ENCODE measurements at regions not wholly inside any gene's neighbourhood (a gene's known extent, or its start where the extent isn't known, plus 50 kb on each side); places are given as distances from the start of the nearest gene placed in this dataset.
A peak's percentile ranks its signal among the peaks of the same experiment; 100 is the strongest.

DNA sequence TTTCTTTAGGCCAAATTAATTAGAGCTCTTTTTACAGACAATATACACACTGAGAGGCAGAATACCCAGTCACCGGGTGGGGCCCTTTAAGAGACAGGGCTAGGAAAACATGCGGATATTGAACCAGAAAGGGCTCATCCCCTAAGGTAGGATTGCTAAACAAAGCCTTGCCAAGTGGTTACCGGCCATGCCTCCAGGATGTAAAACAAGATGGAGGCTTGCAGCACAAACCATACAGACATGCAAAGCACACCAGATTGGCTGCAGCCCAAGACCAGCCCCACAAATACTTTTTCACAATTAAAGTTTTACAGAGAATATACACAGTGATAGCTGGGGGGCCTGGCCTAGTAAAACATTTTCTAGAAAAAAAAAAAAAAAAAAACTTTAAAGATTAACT lies 210.0 kb downstream of the KLHL4 start:
- peak; percentile 2 for DNase-seq

DNA sequence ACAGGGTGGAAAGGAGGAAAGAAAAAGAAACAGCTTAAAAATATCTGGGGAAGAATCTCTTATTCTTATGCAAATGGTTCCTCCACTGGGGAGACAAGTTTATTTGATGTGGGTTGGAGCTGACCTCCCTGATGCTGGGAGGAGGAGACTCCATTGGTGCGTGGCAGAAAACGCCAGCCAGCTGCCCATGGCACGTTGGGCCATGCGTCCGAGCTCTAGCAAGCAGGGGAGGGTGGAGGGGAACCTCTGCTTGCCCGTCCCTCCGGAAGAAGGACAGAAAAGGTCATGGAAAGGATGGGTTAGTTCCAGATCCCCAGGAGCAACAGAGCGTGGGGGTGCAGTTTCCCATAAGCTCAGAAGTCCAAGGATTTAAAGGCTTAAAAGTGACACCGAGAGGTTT lies 210.4 kb downstream of the KLHL4 start:
- no peak for DNase-seq

- DNase-seq: peak; percentile 19
Measured at GRCh38 chrX:87728459-87728858, 210.9 kb downstream of the KLHL4 start.

DNA sequence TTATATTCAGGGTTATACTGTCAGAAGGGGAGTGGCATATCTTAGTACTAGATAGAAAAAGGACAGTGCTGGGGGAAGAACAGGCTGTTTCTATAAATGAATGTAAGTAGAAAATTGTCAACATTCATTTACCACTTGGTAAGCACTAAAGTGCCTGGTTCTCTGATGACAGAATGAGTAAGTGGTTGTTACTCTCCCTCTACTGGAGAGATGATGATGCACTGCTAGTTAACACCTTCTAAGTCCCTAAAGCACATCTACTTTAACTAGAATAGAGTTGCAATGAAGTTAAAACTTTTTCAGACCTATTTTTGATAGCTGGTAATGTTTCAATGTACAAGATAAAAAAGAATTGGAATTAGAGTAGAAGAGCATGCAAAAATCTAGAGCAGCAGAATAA lies 214.5 kb downstream of the KLHL4 start:
- DNase-seq: no peak

- no peak for DNase-seq
Measured at GRCh38 chrX:87736576-87736975, 219.0 kb downstream of the KLHL4 start.

DNA sequence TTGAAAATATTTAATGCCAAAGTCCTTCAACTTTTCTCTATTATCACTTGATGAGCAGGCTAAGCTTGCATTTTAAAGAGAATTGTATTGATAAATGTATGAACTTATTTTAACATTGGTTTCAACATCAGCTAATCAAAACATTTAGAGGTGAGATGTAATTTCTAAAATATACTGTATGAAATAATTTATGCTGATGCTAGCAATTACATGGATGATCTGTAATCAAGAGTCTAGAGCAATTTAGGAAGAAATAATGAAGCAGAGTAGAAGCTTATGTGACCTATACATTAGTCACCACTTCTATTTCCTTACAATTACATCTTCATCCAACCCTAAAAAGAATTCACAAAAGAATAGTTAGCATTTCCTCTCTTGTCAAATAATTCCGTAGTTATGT lies 226.8 kb downstream of the KLHL4 start:
- no peak for DNase-seq

DNA sequence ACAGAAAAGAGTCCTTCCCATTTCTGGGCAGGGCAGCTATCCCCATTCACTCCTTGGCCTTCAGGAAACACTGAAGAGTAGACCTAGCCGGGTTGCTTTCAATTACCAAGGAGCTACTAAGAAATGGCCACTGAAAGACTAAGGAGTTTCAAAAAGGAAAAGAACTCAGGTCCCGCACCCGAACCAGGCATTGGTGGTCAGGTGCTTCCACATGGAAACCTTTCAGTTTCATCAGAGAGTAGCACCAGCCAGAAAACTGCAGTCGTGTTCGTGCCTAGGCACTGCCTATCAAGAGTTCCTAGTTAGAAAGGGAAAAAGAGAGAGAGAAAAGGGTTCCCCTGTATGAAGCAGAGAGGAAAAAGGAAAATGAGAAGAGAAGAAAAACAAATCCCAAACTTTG lies 237.9 kb downstream of the KLHL4 start:
- DNase-seq: no peak

DNA sequence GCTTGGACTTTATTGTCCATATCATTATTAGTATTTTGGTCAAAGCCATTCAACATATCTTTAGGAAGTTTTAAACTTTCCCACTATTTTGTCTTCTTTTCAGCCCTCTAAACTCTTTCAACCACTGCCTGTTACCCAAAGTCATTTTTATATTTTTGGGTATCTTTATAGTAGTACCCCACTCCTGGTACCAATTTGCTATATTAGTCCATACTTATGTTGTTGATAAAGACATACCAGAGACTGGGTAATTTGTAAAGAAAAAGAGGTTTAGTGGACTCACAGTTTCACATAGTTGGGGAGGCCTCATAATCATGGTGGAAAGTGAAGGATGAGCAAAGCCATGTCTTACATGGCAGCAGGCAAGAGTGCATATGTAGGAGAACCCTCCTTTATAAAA lies 271.4 kb downstream of the KLHL4 start:
- no peak for DNase-seq

- no peak for DNase-seq
Measured at GRCh38 chrX:87798039-87798438, 280.4 kb downstream of the KLHL4 start.

- DNase-seq: no peak
Measured at GRCh38 chrX:87805829-87806490, 288.4 kb downstream of the KLHL4 start.

- no peak for DNase-seq
Measured at GRCh38 chrX:87808576-87809243, 291.1 kb downstream of the KLHL4 start.

DNA sequence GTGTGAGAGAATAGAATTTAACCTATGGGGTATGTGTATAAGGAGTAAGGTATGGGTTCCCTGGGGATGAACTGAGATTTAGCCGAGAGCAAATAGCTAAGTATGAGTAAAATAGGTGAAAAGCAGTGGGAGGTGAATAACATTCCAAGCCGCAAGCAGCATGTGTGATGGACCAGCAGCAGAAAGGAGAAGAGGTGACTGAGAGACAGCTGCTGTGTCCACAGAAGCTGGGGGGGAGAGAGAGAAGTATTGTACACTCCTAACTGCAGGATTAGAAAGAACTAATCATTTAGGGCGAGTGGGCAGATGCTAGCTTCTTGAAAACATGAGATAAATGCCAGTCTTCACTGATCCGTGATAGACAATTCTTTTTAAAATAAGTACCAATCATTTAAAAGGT lies 296.0 kb downstream of the KLHL4 start:
- no peak for DNase-seq

- DNase-seq: no peak
Measured at GRCh38 chrX:87846956-87847355, 329.4 kb downstream of the KLHL4 start.

DNA sequence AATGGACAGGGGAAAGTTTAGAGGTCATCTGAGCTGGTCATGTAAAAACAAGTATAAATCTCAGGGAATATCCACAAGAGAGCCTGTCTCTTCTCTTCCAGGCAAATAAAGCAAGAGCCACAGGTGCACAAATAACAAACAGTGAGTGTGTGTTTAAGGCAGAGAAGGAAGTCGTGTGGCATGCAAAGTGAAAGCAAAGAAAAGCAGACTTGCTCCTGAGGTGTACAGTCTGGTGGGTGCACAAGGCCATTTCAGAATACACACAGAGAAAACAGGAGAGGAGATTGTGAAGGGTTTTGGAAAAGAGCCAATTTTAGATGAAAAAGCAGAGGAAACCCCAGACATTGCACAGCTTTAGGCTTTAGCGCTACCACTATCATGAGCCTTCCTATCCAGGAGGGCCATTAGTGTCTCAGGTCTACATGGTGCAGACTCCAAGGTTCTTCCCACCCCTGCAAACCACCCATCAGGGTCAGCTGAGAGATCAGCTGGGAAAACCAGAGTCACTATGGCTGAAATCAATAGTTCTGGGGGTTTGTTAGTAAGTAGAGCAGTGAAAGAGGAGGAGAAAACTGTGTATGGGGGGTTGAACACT lies 355.8 kb downstream of the KLHL4 start:
- DNase-seq: no peak

- no peak for DNase-seq
Measured at GRCh38 chrX:87874043-87874442, 356.4 kb downstream of the KLHL4 start.

DNA sequence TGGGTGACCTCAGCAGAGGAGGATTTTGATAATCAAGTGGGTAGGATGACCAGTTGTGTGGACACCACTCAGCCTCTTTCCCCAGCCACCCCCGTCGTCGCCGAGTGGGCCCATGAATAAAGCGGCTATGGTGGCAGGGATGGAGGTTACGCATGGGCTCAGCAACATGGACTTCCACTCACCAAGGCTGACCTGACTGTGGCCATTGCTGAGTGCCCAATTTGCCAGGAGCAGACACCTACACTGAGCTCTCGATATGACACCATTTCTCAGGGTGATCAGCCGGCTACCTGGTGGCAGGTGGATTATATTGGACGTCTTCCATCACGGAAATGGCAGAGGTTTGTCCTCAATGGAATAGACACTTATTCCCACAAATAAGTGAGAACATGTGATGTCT lies 361.3 kb downstream of the KLHL4 start:
- DNase-seq: no peak

DNA sequence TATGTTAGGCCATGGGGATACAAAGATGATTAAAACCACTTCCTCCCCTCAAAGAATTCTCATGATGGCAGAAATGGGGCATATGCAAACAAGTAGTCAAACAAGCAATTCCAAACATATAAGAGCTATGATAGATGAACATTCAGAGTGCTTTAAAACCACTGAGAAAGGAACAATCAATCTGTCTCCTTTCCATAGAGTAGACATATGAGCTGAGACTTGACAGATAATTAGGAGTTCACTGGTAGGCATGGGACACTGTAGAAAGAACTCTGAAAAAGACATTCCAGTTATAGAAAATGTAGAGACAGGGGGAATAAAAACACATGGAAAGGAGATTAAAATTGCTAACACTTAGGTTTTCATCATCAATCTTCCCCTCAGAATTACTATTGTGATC lies 372.8 kb downstream of the KLHL4 start:
- DNase-seq: no peak

- no peak for DNase-seq
Measured at GRCh38 chrX:87895421-87895820, 377.8 kb downstream of the KLHL4 start.

GRCh38 chrX:87896057-87896456 lies 378.5 kb downstream of the KLHL4 start:
- no peak for DNase-seq

DNA sequence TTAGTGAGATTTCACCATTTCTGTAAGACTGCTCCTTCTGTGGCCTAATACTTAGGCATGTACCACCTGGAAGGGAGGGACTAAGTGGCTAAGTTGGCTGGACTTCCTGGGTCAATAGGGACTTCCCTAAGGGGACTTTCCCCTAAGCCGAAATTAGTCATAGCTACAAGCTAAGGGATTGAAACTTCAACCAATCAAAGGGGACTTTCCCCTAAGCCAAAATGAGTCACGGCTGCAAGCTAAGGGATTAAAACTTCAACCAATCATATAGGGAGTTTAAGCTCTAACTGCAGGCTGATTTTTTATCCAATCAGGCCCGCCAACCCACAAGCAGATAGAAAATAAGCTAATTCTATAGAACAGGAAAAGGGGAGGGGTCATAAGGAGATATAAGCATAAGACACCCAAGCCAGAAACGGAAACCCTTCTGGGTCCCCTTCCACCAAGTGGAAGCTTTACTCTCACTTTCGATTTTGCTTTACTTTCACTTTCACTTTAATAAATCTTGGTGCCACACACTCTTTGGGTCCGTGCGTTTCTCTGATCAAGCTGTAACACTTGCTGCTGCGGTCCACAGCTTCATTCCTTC lies 382.8 kb downstream of the KLHL4 start:
- no peak for DNase-seq

DNA sequence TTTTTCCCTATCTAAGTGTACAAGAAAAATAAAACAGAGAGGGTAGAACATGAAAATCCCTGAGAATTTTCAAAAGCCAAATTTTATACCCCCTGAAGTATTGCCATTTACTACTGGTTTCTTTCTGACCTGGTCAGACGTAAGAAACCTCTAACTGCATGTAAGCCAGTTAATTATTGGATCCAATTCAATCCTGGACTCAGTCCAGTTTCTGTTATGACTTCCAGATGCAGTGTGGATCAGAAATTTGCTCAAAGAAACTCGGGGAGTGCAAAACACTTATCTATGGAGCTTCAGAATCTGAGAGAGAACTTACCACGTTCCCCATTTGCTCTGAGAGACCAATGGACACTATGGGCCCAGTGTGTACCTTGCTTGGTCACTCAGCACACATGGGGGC lies 383.5 kb downstream of the KLHL4 start:
- DNase-seq: no peak

DNA sequence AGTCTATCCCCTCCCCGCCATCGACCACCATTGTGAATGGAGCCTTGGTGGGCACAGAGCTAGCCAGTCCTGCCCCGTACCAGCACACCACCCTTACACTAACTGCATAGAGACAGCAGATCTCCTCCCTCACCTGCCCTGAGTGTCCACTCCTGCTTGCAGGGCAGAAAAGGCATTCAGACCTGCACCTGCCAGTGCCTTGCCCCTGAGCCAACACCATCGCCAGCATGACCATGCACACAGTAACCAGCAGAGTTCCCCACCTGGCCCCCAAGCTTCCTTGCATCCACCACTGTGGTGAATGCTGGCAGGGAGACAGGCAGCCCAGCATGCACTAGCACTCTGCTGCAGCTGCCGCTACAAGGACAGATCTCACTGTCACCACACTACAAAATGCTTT lies 397.1 kb downstream of the KLHL4 start:
- DNase-seq: no peak

- DNase-seq: no peak
Measured at GRCh38 chrX:87924619-87925018, 407.0 kb downstream of the KLHL4 start.

GRCh38 chrX:87941841-87942240 lies 424.2 kb downstream of the KLHL4 start:
- no peak for DNase-seq

Measured in DMS153 (cell line).